CD4-positive, CD25-positive, alpha-beta regulatory T cell (primary cell): ENCODE measurements at regions not wholly inside any gene's neighbourhood (a gene's known extent, or its start where the extent isn't known, plus 50 kb on each side); places are given as distances from the start of the nearest gene placed in this dataset.
A peak's percentile ranks its signal among the peaks of the same experiment; 100 is the strongest.

Source experiments
- ATAC-seq, 2 donors: fragments of 150-1000 bp; cut with Tn5 transposase; one replicate each; pipeline ENCODE4 v1.10.0; 2021; ENCODE audit warnings: low read depth in 2 of 2, moderate number of reproducible peaks in 2 of 2, moderate library complexity in 1 of 2
- DNase-seq, 3 donors: peaks; one replicate each; pipeline versions ENCODE4 v3.0.0 to v3.0.0-alpha.2; 2012 to 2022; ENCODE audit warnings: mixed read lengths in 1 of 3
- H3K27ac ChIP-seq: one replicate; pipeline ENCODE4 v1.7.0; 2013; ENCODE audit warnings: mild to moderate bottlenecking, low read length; ENCODE audit not compliant: insufficient read depth, poor library complexity, severe bottlenecking
- H3K27me3 ChIP-seq: one replicate; pipeline ENCODE4 v1.7.0; 2013; ENCODE audit warnings: low read length; ENCODE audit not compliant: control insufficient read depth, insufficient read depth
- H3K36me3 ChIP-seq: one replicate; pipeline ENCODE4 v1.7.0; 2013; ENCODE audit warnings: mild to moderate bottlenecking, low read length, moderate library complexity; ENCODE audit not compliant: control insufficient read depth, insufficient read depth
- H3K4me1 ChIP-seq: 2 replicates; pipeline ENCODE4 v1.7.0; 2013; ENCODE audit warnings: mild to moderate bottlenecking, low read length; ENCODE audit not compliant: insufficient read depth, control insufficient read depth, poor library complexity, severe bottlenecking
- H3K4me3 ChIP-seq: one replicate; pipeline ENCODE4 v1.7.0; 2013; ENCODE audit warnings: low read depth, mild to moderate bottlenecking, low read length, moderate library complexity
- H3K9me3 ChIP-seq, 2 experiments: 1 replicate in 1 of 2; 2 replicates in 1 of 2; pipeline ENCODE4 v1.7.0; 2013; ENCODE audit warnings: low read length in 2 of 2, mild to moderate bottlenecking in 1 of 2, moderate library complexity in 1 of 2; ENCODE audit not compliant: control insufficient read depth in 2 of 2
- H3K27ac Mint-ChIP-seq, 3 donors: one replicate each; pipeline ENCODE4 v1.8.0; 2020 to 2022; ENCODE audit warnings: mild to moderate bottlenecking in 3 of 3, mixed read lengths in 3 of 3, moderate library complexity in 2 of 3
- H3K27me3 Mint-ChIP-seq: one replicate; pipeline ENCODE4 v1.8.0; 2022; ENCODE audit warnings: mild to moderate bottlenecking, mixed read lengths
- H3K36me3 Mint-ChIP-seq: one replicate; pipeline ENCODE4 v1.8.0; 2020; ENCODE audit warnings: mixed read lengths
- H3K4me1 Mint-ChIP-seq, 4 donors: one replicate each; pipeline ENCODE4 v1.8.0; 2020 to 2022; ENCODE audit warnings: mixed read lengths in 4 of 4, mild to moderate bottlenecking in 1 of 4
- H3K4me3 Mint-ChIP-seq, 4 donors: one replicate each; pipeline ENCODE4 v1.8.0; 2020 to 2022; ENCODE audit warnings: mild to moderate bottlenecking in 4 of 4, mixed read lengths in 4 of 4, moderate library complexity in 3 of 4
- H3K9me3 Mint-ChIP-seq, 7 donors: one replicate each; pipeline ENCODE4 v1.8.0; 2020 to 2022; ENCODE audit warnings: mixed read lengths in 7 of 7, mild to moderate bottlenecking in 3 of 7, moderate library complexity in 2 of 7

DNA sequence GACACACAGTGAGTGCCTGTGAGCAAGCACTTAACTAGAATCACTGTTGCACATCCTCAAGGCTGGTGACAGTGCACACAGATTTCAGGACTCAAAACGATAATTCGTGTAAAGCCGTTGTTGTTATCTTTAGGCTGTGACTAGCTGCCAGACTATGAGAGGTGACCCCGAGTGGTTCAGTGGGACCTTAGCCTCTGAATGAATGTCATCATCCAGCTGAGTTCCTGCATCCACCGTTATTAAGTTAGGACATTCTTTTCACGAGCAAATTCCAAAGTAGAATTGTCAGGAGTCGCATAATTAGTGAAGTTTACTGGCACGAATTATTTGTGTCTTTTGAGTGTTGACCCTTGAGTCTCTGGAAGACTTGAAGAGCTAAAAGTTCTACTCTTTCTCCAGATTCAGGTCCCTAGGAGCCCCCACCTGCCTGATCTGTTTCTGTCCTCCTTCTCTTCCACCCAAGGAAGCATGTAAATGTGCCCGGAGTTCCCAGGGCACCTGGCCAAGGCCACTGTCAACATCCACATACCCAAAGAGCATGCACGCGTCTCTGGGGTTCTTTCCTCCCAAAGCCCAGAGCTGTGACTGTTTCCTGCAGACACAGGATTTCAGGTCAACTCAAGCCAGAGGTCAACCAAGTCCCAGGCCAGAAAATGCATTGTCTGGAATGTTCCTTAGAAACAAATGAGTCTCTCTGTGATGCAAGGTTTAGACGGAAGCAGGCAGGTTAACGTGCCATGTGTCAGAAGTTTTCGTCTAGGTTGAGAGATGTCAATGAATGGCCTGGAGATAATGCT, 207.2 kb downstream of the TOMM20 start:
- Histone ChIP-seq H3K9me3 (no peaks in the 10 kb centered on the region), H3K27ac (no peak overlapping the region), H3K27me3 (no peaks in the 10 kb centered on the region), H3K36me3 (no peaks in the 10 kb centered on the region), H3K4me1 (peaks cover 9% of the 10 kb centered on the region), H3K4me3 (no peak overlapping the region)
- H3K9me3 Mint-ChIP-seq: no peaks in the 10 kb centered on the region
- peaks cover 8 to 23% (median 16%) of the 10 kb centered on the region in 4 donors for H3K4me1 Mint-ChIP-seq
- H3K36me3 Mint-ChIP-seq: peaks cover 4% of the 10 kb centered on the region
- DNase-seq: no peak
- H3K27me3 Mint-ChIP-seq: no peaks in the 10 kb centered on the region
- ATAC-seq: no peak
- no peak overlapping the region for H3K4me3 Mint-ChIP-seq
- no peak overlapping the region for H3K27ac Mint-ChIP-seq

DNA sequence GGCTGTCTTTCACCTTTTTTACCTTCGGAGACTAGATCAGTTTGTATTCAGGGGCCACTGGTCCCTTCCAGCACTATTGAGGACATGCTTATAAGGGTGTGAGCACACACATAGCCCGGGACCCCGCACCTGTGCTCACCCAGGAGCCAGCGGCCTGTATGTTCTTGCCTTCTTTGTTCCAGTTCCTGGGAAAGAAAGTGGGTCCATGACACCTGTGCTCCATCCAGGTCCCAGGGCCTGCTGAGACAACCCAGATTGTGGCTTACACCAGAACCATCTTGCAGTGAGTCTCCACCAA, 207.8 kb downstream of the TOMM20 start:
- DNase-seq (no peak), ATAC-seq (no peak)
- Mint-ChIP-seq H3K27me3 (no peaks in the 10 kb centered on the region), H3K4me1 (peaks cover 1 to 16% (median 10%) of the 10 kb centered on the region in 4 donors), H3K27ac (no peak overlapping the region), H3K4me3 (no peak overlapping the region), H3K9me3 (no peaks in the 10 kb centered on the region), H3K36me3 (peaks cover 4% of the 10 kb centered on the region)
- no peak overlapping the region for H3K4me3 ChIP-seq
- H3K9me3 ChIP-seq: no peaks in the 10 kb centered on the region
- H3K4me1 ChIP-seq: peaks cover 3% of the 10 kb centered on the region
- no peaks in the 10 kb centered on the region for H3K27me3 ChIP-seq
- no peaks in the 10 kb centered on the region for H3K36me3 ChIP-seq
- no peak overlapping the region for H3K27ac ChIP-seq

DNA sequence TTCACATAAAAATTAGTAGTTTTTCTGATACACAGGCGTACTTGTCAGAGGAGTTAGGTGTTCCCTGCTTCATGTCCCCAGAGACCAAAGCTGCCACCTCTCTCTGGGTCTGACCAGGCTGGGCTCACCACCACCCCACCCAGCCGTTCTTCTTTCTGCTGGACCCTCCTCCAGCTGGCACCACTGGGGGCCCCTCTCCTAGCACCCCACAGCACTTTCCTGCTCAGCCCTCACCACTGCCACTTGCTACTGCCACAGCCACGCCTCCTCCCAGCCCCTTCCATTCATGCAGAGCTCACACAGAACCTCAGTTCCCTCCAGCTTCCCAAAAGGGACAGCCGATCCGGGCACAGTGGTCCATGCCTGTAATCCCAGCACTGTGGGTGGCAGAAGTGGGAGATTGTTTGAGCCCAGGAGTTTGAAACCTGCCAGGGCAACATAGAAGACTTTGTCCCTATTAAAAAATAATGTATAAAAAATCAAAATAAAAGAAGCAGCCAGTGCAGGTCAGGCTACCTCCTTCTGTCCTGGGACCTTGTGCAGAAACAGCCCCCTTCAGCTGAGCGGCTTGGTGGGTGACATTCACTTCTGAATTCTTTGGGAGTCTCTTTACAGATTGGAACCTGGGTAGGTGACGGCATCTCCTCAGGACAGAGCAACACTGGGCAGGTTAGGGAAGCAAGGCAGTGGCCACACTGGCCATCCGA, 208.3 kb downstream of the TOMM20 start:
- H3K9me3 ChIP-seq: no peaks in the 10 kb centered on the region

GRCh38 chr1:234918961-234919761, 209.5 kb downstream of the TOMM20 start:
- no peaks in the 10 kb centered on the region for H3K9me3 ChIP-seq
- DNase-seq (no peak), ATAC-seq (no peak)
- H3K4me1 ChIP-seq: no peaks in the 10 kb centered on the region
- Mint-ChIP-seq H3K36me3 (peaks cover 4% of the 10 kb centered on the region), H3K27me3 (no peaks in the 10 kb centered on the region), H3K9me3 (no peaks in the 10 kb centered on the region), H3K4me1 (peaks cover 0 to 3% (median 1%) of the 10 kb centered on the region in 4 donors), H3K4me3 (no peak overlapping the region), H3K27ac (peak overlapping the region in 1 of 3 donors; percentile 82)
- H3K27ac ChIP-seq: no peak overlapping the region
- H3K27me3 ChIP-seq: no peaks in the 10 kb centered on the region
- no peak overlapping the region for H3K4me3 ChIP-seq
- no peaks in the 10 kb centered on the region for H3K36me3 ChIP-seq

More for the DNA sequence above, 208.3 kb downstream of the TOMM20 start:
- H3K4me3 ChIP-seq: no peak overlapping the region
- peaks cover 4% of the 10 kb centered on the region for H3K36me3 Mint-ChIP-seq
- H3K4me1 Mint-ChIP-seq: peaks cover 0 to 11% (median 7%) of the 10 kb centered on the region in 4 donors
- H3K27me3 Mint-ChIP-seq: no peaks in the 10 kb centered on the region
- H3K36me3 ChIP-seq: no peaks in the 10 kb centered on the region
- H3K9me3 Mint-ChIP-seq: no peaks in the 10 kb centered on the region
- no peaks in the 10 kb centered on the region for H3K4me1 ChIP-seq
- H3K4me3 Mint-ChIP-seq: no peak overlapping the region
- peak overlapping the region in 1 of 3 donors; percentile 25 for H3K27ac Mint-ChIP-seq
- ATAC-seq: no peak
- no peaks in the 10 kb centered on the region for H3K27me3 ChIP-seq
- no peak for DNase-seq
- H3K27ac ChIP-seq: no peak overlapping the region

GRCh38 chr1:234918181-234918841, 210.3 kb downstream of the TOMM20 start:
- H3K27ac Mint-ChIP-seq: peak overlapping the region in 1 of 3 donors; percentile 82

DNA sequence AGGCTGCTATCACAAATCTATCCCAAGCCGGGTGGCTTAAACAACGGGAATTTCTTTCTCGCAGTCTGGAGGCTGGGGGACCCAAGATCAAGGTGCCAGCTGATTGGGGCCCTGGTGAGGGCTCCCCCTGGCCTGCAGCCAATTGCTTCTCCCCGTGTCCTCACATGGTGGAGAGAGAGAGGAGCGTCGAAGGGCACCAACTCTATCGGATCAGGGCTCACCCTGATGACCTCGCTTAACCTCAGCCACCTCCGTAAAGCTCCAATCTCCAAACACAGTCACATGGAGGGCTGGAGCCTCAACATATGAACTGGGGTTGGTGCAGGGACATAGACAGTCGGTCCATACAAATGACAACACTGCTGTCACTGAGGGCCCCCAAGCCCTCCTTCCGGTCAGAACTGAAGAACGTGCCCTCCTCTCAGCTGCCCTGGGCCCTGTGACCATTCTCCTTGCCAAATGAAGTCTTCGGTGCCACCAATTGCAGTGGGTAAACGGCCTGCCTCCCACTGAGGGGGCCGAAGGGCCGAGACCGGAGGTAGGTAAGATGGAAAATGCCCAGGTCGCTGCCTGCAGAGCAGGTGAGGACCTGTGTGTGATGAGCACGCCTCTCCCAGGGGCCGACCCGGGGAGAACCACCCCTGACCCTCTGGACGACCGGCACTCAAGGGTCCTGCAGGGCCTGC, 211.0 kb downstream of the TOMM20 start:
- H3K27ac ChIP-seq: no peak overlapping the region
- H3K4me1 Mint-ChIP-seq: peaks cover under 1 to 12% (median 2%) of the 10 kb centered on the region in 4 donors

More at GRCh38 chr1:234918181-234918841, 210.3 kb downstream of the TOMM20 start:
- no peaks in the 10 kb centered on the region for H3K9me3 Mint-ChIP-seq
- no peaks in the 10 kb centered on the region for H3K9me3 ChIP-seq
- H3K4me3 ChIP-seq: no peak overlapping the region
- no peaks in the 10 kb centered on the region for H3K27me3 ChIP-seq
- no peaks in the 10 kb centered on the region for H3K36me3 ChIP-seq
- no peak overlapping the region for H3K27ac ChIP-seq
- DNase-seq (no peak), ATAC-seq (no peak)
- no peaks in the 10 kb centered on the region for H3K27me3 Mint-ChIP-seq
- H3K4me1 Mint-ChIP-seq: peaks cover 0 to 5% (median 2%) of the 10 kb centered on the region in 4 donors
- peaks cover 2% of the 10 kb centered on the region for H3K36me3 Mint-ChIP-seq
- H3K4me3 Mint-ChIP-seq: no peak overlapping the region
- no peaks in the 10 kb centered on the region for H3K4me1 ChIP-seq

DNA sequence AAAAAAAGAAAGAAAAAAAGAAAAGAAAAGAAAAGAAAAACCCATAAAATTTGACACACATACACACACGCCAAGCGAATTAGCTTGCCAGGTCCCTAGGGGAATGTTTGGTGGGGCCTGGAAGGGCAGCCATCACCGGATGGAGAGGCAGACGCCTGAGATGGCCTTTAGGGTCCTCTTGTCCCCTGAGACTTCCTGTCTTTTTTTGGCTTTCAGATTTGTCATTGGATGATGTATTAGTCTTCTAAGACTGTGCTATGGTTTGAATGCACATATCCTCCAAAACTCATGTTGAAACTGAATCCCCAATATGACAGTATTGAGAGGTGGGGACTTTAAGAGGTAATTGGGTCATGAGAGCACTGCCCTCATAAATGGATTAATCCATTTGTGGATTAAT, 211.8 kb downstream of the TOMM20 start:
- Histone ChIP-seq H3K9me3 (no peaks in the 10 kb centered on the region), H3K36me3 (no peaks in the 10 kb centered on the region), H3K27me3 (no peaks in the 10 kb centered on the region), H3K4me1 (peaks cover 9% of the 10 kb centered on the region), H3K4me3 (no peak overlapping the region), H3K27ac (no peak overlapping the region)
- H3K9me3 Mint-ChIP-seq: no peaks in the 10 kb centered on the region
- ATAC-seq (no peak), DNase-seq (no peak)
- H3K27me3 Mint-ChIP-seq: no peaks in the 10 kb centered on the region
- peaks cover 5 to 20% (median 10%) of the 10 kb centered on the region in 4 donors for H3K4me1 Mint-ChIP-seq
- no peaks in the 10 kb centered on the region for H3K36me3 Mint-ChIP-seq
- H3K4me3 Mint-ChIP-seq: no peak overlapping the region
- H3K27ac Mint-ChIP-seq: no peak overlapping the region

More for the DNA sequence above, 211.0 kb downstream of the TOMM20 start:
- no peaks in the 10 kb centered on the region for H3K36me3 Mint-ChIP-seq
- H3K27ac Mint-ChIP-seq: no peak overlapping the region
- Histone ChIP-seq H3K27me3 (no peaks in the 10 kb centered on the region), H3K4me1 (peaks cover 1% of the 10 kb centered on the region), H3K36me3 (no peaks in the 10 kb centered on the region), H3K4me3 (no peak overlapping the region), H3K9me3 (no peaks in the 10 kb centered on the region)
- H3K4me3 Mint-ChIP-seq: no peak overlapping the region
- no peak for DNase-seq
- H3K27me3 Mint-ChIP-seq: no peaks in the 10 kb centered on the region
- H3K9me3 Mint-ChIP-seq: no peaks in the 10 kb centered on the region
- no peak for ATAC-seq
